ENCODE measurements at regions not wholly inside any gene's neighbourhood (a gene's known extent, or its start where the extent isn't known, plus 50 kb on each side); places are given as distances from the start of the nearest gene placed in this dataset.

GRCh38 chr7:118327174-118327573, 102.7 kb downstream of the ANKRD7 start:
- Mint-ChIP-seq H3K27me3 (no peaks in the 10 kb centered on the region), H3K4me1 (ENCODE audit: unreplicated experiment) (peaks cover 8% of the 10 kb centered on the region), H3K36me3 (no peaks in the 10 kb centered on the region), H3K27ac (no peak overlapping the region), H3K4me3 (no peak overlapping the region), H3K9me3 (no peaks in the 10 kb centered on the region)
- no peak for DNase-seq (ENCODE audit: extremely low spot score, unreplicated experiment)
- TF ChIP-seq CTCF (conservative IDR thresholded peaks at IDR 0.05) = no peak

GRCh38 chr7:118328505-118329211, 104.2 kb downstream of the ANKRD7 start:
- no peaks in the 10 kb centered on the region for H3K9me3 Mint-ChIP-seq
- H3K4me1 Mint-ChIP-seq (ENCODE audit: unreplicated experiment) = peaks cover 8% of the 10 kb centered on the region

GRCh38 chr7:118330388-118330787, 105.9 kb downstream of the ANKRD7 start:
- Mint-ChIP-seq H3K4me3 (peak overlapping the region; percentile 48), H3K9me3 (no peaks in the 10 kb centered on the region), H3K36me3 (no peaks in the 10 kb centered on the region), H3K4me1 (ENCODE audit: unreplicated experiment) (peaks cover 8% of the 10 kb centered on the region), H3K27ac (peak overlapping the region; percentile 26), H3K27me3 (no peaks in the 10 kb centered on the region)
- no peak for DNase-seq (ENCODE audit: extremely low spot score, unreplicated experiment)
- TF ChIP-seq CTCF (conservative IDR thresholded peaks at IDR 0.05) = no peak

More at GRCh38 chr7:118328505-118329211, 104.2 kb downstream of the ANKRD7 start:
- H3K4me3 Mint-ChIP-seq = no peak overlapping the region
- DNase-seq (ENCODE audit: extremely low spot score, unreplicated experiment) = no peak
- no peak for TF ChIP-seq CTCF (conservative IDR thresholded peaks at IDR 0.05)
- no peaks in the 10 kb centered on the region for H3K27me3 Mint-ChIP-seq
- no peak overlapping the region for H3K27ac Mint-ChIP-seq
- H3K36me3 Mint-ChIP-seq = no peaks in the 10 kb centered on the region

- no peaks in the 10 kb centered on the region for H3K27me3 Mint-ChIP-seq
- H3K36me3 Mint-ChIP-seq = no peaks in the 10 kb centered on the region
- no peak for TF ChIP-seq CTCF (conservative IDR thresholded peaks at IDR 0.05)
- DNase-seq (ENCODE audit: extremely low spot score, unreplicated experiment) = no peak
- H3K4me3 Mint-ChIP-seq = no peak overlapping the region
- H3K27ac Mint-ChIP-seq = no peak overlapping the region
- H3K9me3 Mint-ChIP-seq = no peaks in the 10 kb centered on the region
- no peaks in the 10 kb centered on the region for H3K4me1 Mint-ChIP-seq (ENCODE audit: unreplicated experiment)
Measured at GRCh38 chr7:118346748-118347147, 122.2 kb downstream of the ANKRD7 start.

GRCh38 chr7:118349604-118350003, 125.1 kb downstream of the ANKRD7 start:
- Mint-ChIP-seq H3K9me3 (no peaks in the 10 kb centered on the region), H3K27me3 (no peaks in the 10 kb centered on the region), H3K27ac (no peak overlapping the region)

More at GRCh38 chr7:118349604-118350003, 125.1 kb downstream of the ANKRD7 start:
- H3K36me3 Mint-ChIP-seq = no peaks in the 10 kb centered on the region
- no peak for DNase-seq (ENCODE audit: extremely low spot score, unreplicated experiment)
- no peak for TF ChIP-seq CTCF (conservative IDR thresholded peaks at IDR 0.05)
- no peaks in the 10 kb centered on the region for H3K4me1 Mint-ChIP-seq (ENCODE audit: unreplicated experiment)
- H3K4me3 Mint-ChIP-seq = no peak overlapping the region
